SK-N-SH treated with all-trans-retinoic acid at 6 μM for 48 hours (cell line): ENCODE measurements at regions not wholly inside any gene's neighbourhood (a gene's known extent, or its start where the extent isn't known, plus 50 kb on each side); places are given as distances from the start of the nearest gene placed in this dataset.

Source experiments
- ATAC-seq: fragments of 200-7000 bp; cut with Tn5 transposase; 3 replicates; pipeline ENCODE4 v1.9.1; 2020; ENCODE audit warnings: mild to moderate bottlenecking, moderate library complexity
- BACH2 ChIP-seq: fragments of 250-450 bp; sonication (Bioruptor Pico); IDR thresholded peaks from 2 replicates; pipeline ENCODE4 v1.9.0; 2021; ENCODE audit warnings: mild to moderate bottlenecking, borderline replicate concordance
- CREB5 ChIP-seq: fragments of 250-450 bp; sonication (Bioruptor Pico); IDR thresholded peaks from 2 replicates; pipeline ENCODE4 v1.5.1; 2020; ENCODE audit warnings: low read depth, mild to moderate bottlenecking, moderate library complexity
- CSDC2 ChIP-seq: fragments of 250-450 bp; sonication (Bioruptor Pico); IDR thresholded peaks from 2 replicates; pipeline ENCODE4 v1.5.0; 2020; ENCODE audit warnings: mild to moderate bottlenecking, moderate library complexity
- CSRNP3 ChIP-seq: fragments of 250-450 bp; sonication (Bioruptor Pico); IDR thresholded peaks from 2 replicates; pipeline ENCODE4 v1.5.1; 2021; ENCODE audit warnings: mild to moderate bottlenecking, moderate library complexity
- ESRRG ChIP-seq: fragments of 250-450 bp; sonication (Bioruptor Pico); IDR thresholded peaks from 2 replicates; pipeline ENCODE4 v1.6.1; 2021; ENCODE audit warnings: mild to moderate bottlenecking
- ISL1 ChIP-seq: fragments of 250-450 bp; sonication (Bioruptor Pico); IDR thresholded peaks from 2 replicates; pipeline ENCODE4 v2.1.2; 2022; ENCODE audit warnings: mild to moderate bottlenecking, moderate library complexity
- OSR1 ChIP-seq: fragments of 250-450 bp; sonication (Bioruptor Pico); IDR thresholded peaks from 2 replicates; pipeline ENCODE4 v1.8.0; 2022; ENCODE audit warnings: moderate library complexity, mild to moderate bottlenecking, inconsistent platforms
- PATZ1 ChIP-seq: fragments of 250-450 bp; sonication (Bioruptor Pico); IDR thresholded peaks from 2 replicates; pipeline ENCODE4 v1.8.0; 2020; ENCODE audit warnings: mild to moderate bottlenecking, moderate library complexity, borderline replicate concordance
- POU6F1 ChIP-seq: fragments of 250-450 bp; sonication (Bioruptor Pico); IDR thresholded peaks from 2 replicates; pipeline ENCODE4 v1.8.0; 2021; ENCODE audit warnings: low read depth, mild to moderate bottlenecking, moderate library complexity, borderline replicate concordance
- RARB ChIP-seq: fragments of 250-450 bp; sonication (Bioruptor Pico); IDR thresholded peaks from 2 replicates; pipeline ENCODE4 v1.8.0; 2021; ENCODE audit warnings: mild to moderate bottlenecking, moderate library complexity
- SNAI2 ChIP-seq: fragments of 250-450 bp; sonication (Bioruptor Pico); IDR thresholded peaks from 2 replicates; pipeline ENCODE4 v1.5.0; 2020; ENCODE audit warnings: mild to moderate bottlenecking, moderate library complexity
- TCF4 ChIP-seq: fragments of 250-450 bp; sonication (Bioruptor Pico); IDR thresholded peaks from 2 replicates; pipeline ENCODE4 v1.8.0; 2021; ENCODE audit warnings: mild to moderate bottlenecking, moderate library complexity, borderline replicate concordance
- TOX ChIP-seq: fragments of 250-450 bp; sonication (Bioruptor Pico); IDR thresholded peaks from 2 replicates; pipeline ENCODE4 v1.8.0; 2021; ENCODE audit warnings: mild to moderate bottlenecking, moderate library complexity, borderline replicate concordance
- TSHZ2 ChIP-seq: fragments of 250-450 bp; sonication (Bioruptor Pico); IDR thresholded peaks from 2 replicates; pipeline ENCODE4 v1.5.0; 2020; ENCODE audit warnings: mild to moderate bottlenecking, moderate library complexity
- ZC3H10 ChIP-seq: fragments of 250-450 bp; sonication (Bioruptor Pico); IDR thresholded peaks from 2 replicates; pipeline ENCODE4 v1.5.1; 2021; ENCODE audit warnings: mild to moderate bottlenecking, moderate library complexity
- ZFP3 ChIP-seq: fragments of 250-450 bp; sonication (Bioruptor Pico); IDR thresholded peaks from 2 replicates; pipeline ENCODE4 v1.5.0; 2020; ENCODE audit warnings: mild to moderate bottlenecking, moderate library complexity
- ZFP30 ChIP-seq: fragments of 450-650 bp; formaldehyde crosslinking; IDR thresholded peaks from 2 replicates; pipeline ENCODE4 v1.5.0; 2022; ENCODE audit warnings: mild to moderate bottlenecking, moderate library complexity
- ZNF565 ChIP-seq: fragments of 450-650 bp; formaldehyde crosslinking; conservative IDR thresholded peaks from 2 replicates; pipeline ENCODE4 v1.5.0; 2020; ENCODE audit warnings: low read depth, mild to moderate bottlenecking, moderate library complexity
- ZNF70 ChIP-seq: fragments of 450-650 bp; formaldehyde crosslinking; IDR thresholded peaks from 2 replicates; pipeline ENCODE4 v1.5.0; 2020; ENCODE audit warnings: mild to moderate bottlenecking, moderate library complexity
- ZNF8 ChIP-seq: fragments of 450-650 bp; formaldehyde crosslinking; IDR thresholded peaks from 2 replicates; pipeline ENCODE4 v1.5.0; 2020; ENCODE audit warnings: mild to moderate bottlenecking, moderate library complexity

- ATAC-seq: no peak
- TF ChIP-seq BACH2 (CRISPR knock-in tag) (no peak), SNAI2 (CRISPR knock-in tag) (no peak), ISL1 (CRISPR knock-in tag) (no peak)
- TF ChIP-seq, all 23 proteins: peak for 0
Measured at GRCh38 chr11:130808541-130808940, 107.7 kb downstream of the SNX19 start.

- TF ChIP-seq ZFP3 (CRISPR knock-in tag) (no peak), ESRRG (CRISPR knock-in tag) (no peak), ZC3H10 (CRISPR knock-in tag) (no peak), ZNF565 (CRISPR knock-in tag) (no peak), ZFP30 (CRISPR knock-in tag) (no peak), OSR1 (CRISPR knock-in tag) (no peak), BACH2 (CRISPR knock-in tag) (no peak), CSDC2 (CRISPR knock-in tag) (no peak), CSRNP3 (no peak), POU6F1 (CRISPR knock-in tag) (no peak), TOX (no peak), TCF4 (no peak), TSHZ2 (CRISPR knock-in tag) (no peak), RARB (CRISPR knock-in tag) (no peak), ZNF8 (CRISPR knock-in tag) (no peak)
Measured at GRCh38 chr11:130813196-130813595, 103.1 kb downstream of the SNX19 start.

GRCh38 chr11:130813638-130814037, 102.6 kb downstream of the SNX19 start:
- no peak for TF ChIP-seq ZNF565 (CRISPR knock-in tag)
- TF ChIP-seq ZNF8 (CRISPR knock-in tag): no peak
- peak; percentile 61 for ATAC-seq

More at GRCh38 chr11:130813196-130813595, 103.1 kb downstream of the SNX19 start:
- no peak for ATAC-seq

- no peak; the same call in 2 of the 3 replicates for ATAC-seq
- no peak for TF ChIP-seq ZNF70 (CRISPR knock-in tag)
- TF ChIP-seq ZNF565 (CRISPR knock-in tag): no peak
- TF ChIP-seq ZFP3 (CRISPR knock-in tag): no peak
- TF ChIP-seq RARB (CRISPR knock-in tag): no peak
- no peak for TF ChIP-seq PATZ1 (CRISPR knock-in tag)
- no peak for TF ChIP-seq CREB5 (CRISPR knock-in tag)
- TF ChIP-seq, all 23 proteins: peak for 0
Measured at GRCh38 chr11:130814440-130815096, 101.7 kb downstream of the SNX19 start.
